HG03439 (cell line): ENCODE measurements at regions not wholly inside any gene's neighbourhood (a gene's known extent, or its start where the extent isn't known, plus 50 kb on each side); places are given as distances from the start of the nearest gene placed in this dataset.
"Not testable (repeated sequence)": the region's sequence is repeated elsewhere in the genome, so short reads cannot be mapped to it uniquely, and the experiment has no call there.

Source experiments
- ATAC-seq: cut with Tn5 transposase; IDR thresholded peaks from one replicate; pipeline ENCODE4 v1.9.1; 2021; ENCODE audit warnings: mild to moderate bottlenecking, moderate library complexity; ENCODE audit not compliant: unreplicated experiment

GRCh38 chr1:172717722-172718465 lies 59.0 kb downstream of the FASLG start:
- no peak for ATAC-seq

DNA sequence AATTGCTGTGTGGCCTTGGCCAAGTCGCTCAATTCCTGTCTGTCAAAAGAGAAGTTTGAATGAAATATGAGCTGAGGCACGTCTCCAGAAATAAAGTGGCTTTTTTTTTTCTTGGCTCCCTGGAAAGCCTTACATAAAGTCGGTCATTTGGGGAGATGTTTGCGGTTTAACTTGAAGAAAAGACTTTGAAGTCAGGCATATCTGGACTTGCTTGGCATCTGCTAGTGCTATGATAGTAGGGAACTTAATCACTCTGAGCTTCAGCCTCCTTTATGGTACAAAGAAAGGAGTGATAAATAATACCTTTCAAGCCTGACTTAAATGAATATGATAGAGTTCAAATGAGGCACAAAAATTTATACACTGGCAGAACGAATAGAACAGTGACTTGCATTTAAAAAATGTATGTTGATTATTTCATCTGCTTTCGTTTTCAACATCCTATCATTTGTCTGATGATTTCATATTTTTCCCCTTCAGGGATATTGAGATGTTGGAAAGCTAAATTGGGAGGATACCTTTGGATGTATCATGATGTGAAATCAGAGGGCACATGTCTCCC lies 60.2 kb downstream of the FASLG start:
- ATAC-seq: no peak

- ATAC-seq: no peak
Measured at GRCh38 chr1:172719694-172720138, 60.8 kb downstream of the FASLG start.

GRCh38 chr1:172720339-172720738 lies 61.4 kb downstream of the FASLG start:
- ATAC-seq: no peak

DNA sequence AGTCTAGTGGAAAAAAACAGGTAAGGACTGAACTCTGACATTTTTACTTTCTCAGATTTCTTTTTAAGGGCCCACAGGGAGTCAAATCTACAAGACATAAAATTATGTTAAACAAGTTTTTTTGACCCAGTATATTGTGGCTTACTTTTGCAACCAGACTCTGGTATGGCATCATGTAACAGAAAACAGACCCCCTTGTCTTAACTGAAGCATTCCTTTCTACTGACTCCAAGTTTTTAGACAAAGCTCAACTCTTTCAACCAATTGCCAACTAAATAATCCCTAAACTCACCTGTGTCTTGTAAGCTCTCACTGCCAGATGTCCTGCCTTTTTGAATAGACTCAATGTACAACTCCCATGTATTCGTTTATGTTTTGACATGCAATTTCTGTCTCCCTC lies 64.3 kb downstream of the FASLG start:
- no peak for ATAC-seq

- no peak for ATAC-seq
Measured at GRCh38 chr1:172724232-172724631, 65.3 kb downstream of the FASLG start.

GRCh38 chr1:172724765-172725613 lies 66.1 kb downstream of the FASLG start:
- peak; percentile 68 for ATAC-seq

- ATAC-seq: no peak
Measured at GRCh38 chr1:172726740-172727139, 67.8 kb downstream of the FASLG start.

DNA sequence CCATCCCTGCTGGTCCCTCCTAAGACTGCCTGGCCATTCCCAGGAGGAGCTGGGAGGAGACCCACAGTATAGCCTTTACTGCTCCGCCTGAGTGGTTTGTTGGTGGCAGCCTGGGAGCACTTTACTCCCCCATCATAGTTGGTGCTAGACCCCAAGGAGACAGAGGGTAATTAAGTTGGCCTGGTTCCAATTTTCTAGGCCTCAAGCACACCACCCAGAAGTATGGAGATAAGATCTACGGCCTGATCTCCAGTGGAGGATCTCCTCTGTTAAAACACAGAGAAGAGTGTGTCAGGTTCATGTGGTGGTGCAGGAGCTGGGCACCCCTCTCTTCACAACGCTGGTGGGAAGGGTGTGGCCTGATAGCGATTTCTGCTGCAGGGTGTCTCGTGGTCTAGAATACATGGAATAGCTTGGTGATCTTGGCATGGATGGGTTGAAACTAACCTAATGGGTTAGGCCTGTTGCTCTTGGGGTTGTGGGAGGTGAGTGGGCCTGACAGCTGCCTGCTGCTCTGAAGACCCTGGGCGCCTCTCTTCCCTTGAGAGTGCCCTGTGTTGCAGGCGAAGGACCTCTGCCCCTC lies 68.5 kb downstream of the FASLG start:
- no peak for ATAC-seq

DNA sequence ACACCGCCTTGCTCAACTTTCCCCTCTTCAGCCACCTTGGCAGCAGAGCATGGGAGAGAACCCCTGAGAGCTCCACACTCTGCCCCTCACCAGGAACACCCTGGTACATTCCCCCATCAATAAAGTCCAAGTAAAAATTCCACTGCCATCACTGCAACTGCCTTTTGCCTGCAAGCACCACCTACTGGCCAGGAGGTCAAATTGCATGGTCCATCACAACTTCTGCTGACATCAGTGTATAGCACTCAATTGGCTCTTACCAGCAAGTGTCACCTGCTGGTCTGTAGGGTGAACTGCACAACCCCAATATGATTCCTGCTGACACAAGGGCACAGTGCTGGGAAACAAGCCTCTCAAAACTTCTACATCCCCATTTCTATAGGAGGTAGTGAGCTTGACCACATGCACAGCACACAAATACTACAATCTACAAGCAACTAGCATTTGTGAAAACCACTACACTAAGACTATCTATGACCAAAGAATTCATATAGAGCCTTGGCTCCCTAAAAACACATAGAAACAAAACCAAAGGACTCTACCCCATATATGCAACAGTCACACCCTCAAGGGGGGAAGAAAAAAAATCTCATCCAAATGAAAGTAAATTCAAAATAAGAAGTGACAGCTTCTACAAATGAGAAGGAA lies 69.2 kb downstream of the FASLG start:
- no peak for ATAC-seq

DNA sequence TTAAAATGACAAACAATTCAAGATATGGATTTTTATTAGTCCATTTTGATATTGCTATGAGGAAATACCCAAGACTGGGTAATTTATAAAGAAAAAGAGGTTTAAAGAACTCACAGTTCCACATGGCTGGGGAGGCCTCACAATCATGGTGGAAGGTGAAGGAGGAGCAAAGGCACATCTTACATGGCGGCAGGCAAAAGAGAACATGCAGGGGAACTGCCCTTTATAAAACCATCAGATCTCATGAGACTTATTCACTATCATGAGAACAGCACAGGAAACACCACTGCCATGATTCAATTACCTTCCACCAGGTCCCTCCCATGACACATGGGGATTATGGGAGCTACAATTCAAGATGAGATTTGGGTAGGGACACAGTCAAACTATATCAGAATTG lies 69.8 kb downstream of the FASLG start:
- not testable (repeated sequence) for ATAC-seq

GRCh38 chr1:172732427-172732826 lies 73.5 kb downstream of the FASLG start:
- ATAC-seq: no peak

DNA sequence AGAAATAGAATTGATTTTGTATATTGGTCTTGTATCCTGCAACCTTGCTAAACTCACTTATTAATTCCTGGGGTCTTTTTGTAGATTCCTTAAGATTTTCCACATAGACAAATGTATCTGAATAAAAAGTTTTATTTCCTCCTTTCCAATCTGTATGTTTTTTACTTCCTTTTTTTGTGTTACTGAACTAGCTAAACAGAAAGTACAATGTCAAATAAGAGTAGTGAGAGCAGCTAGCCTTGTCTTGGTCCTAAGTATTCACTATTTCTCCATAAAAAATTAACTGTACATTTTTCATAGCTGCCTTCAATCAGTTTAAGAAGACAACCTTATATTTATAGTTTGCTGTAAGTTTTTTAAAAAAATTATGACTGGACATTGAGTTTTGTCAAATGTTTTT lies 74.9 kb downstream of the FASLG start:
- no peak for ATAC-seq

DNA sequence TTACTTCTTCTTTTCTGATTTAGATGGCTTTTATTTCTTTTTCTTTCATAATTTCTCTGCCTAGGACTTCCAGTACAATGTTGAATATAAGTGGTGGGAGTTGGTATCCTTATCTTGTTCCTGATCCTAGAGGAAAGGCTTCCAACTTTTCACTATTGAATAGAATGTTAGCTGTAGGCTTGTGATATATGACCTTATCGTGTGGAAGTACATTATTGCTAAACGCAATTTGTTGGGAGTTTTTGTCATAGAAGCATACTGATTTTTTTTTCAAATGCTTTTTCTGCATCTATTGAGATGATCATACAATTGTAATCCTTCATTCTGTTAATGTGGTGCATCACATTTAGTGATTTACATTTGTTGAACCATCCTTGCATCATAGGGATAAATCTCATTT lies 79.5 kb downstream of the FASLG start:
- ATAC-seq: no peak

DNA sequence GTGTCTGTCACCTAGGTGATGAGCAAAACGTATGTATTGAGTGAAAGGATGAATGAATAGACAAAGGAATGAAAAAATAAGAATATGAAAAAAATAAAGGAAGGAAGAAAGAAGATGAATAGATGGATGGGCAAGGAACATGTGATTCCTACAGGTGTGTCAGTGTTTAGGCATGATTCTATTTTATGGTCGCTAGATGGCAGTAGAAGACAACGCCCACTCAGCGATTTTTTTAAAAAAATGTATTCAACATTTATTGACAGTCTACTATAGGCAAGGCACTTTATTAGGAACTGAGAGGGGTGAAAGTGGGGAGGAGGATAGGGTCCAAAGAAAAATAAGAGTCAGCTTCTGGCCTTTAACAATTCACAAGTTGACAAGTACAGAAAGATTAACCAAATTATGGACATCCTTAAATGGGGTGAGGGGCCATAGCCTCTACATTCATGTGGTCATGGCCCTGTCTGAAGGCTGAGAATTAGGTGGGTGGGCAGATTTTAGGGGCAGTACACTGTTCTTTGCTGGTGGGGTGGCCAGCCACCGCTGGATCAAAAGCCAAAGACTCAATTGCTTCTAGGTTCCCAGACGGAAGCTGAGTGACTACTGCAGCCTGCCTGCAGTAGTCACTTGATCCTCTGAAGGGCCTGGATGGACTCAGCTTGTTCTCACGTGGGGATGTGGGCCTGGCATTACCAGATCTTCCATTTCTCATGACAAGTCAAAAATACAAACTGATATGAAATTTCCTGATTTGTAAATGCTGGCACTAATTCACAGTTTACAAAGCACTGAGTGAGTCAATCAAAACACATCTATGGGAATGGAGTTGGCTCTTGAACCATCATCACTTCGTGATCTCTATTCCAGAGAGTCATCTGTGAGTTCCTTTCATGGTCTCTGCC lies 83.9 kb downstream of the FASLG start:
- no peak for ATAC-seq

DNA sequence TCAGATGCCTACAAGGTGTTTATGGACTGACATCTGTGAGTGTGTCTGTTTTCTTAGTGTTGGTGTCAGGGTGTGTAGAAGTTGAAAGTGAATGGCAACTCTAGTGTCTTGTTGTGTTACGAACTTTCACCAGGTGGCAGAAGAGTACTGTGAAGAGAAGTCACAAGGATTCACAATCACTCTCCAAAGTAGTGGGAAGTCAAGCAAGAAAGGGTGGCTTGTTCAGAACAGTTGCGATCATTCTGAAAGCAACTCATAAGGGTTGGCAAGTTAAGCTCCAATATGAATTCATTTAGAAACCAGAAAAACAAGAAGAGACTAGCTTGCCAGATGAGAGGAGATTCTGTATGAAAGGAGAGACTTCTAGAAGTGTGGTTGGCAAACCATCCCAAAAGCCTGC lies 86.1 kb downstream of the FASLG start:
- peak; percentile 65 for ATAC-seq

GRCh38 chr1:172746091-172746949 lies 87.4 kb downstream of the FASLG start:
- ATAC-seq: peak; percentile 76

GRCh38 chr1:172748201-172748600 lies 89.3 kb downstream of the FASLG start:
- no peak for ATAC-seq

DNA sequence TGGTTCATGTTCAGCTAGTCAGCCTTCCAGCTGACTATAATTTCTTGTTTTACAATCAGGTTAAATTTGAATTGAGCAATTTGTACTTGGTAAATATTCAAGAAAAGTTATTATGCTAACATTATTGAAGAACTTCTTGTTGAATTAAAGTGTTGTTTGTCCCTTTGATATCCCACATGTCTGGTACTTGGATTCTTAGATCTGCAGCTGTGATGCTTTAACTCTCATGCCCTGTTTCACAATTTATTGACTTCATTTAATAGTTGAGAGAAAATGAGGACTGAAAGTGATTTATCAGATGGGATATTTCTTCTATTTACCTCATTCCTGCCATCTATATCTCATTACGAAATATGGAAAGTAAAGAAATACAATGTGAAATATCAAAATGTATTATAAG lies 92.8 kb downstream of the FASLG start:
- no peak for ATAC-seq
